ENCODE measurements at regions not wholly inside any gene's neighbourhood (a gene's known extent, or its start where the extent isn't known, plus 50 kb on each side); places are given as distances from the start of the nearest gene placed in this dataset.

DNA sequence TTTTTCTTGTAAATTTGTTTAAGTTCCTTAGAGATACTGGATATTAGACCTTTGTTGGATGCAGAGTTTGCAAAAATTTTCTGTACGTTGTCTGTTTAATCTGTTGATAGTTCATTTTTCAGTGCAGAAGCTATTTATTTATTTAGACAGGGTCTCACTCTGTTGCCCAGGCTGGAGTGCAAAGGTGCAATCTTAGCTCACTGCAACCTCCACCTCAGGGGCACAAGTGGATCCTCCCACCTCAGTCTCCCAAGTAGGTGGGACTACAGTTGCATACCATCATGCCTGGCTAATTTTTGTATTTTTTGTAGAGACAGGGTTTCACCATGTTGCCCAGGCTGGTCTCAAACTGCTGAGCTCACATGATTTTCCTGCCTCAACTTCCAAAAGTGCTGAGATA is 568.2 kb upstream of the REG3G start:
- no peak for DNase-seq
- CTCF ChIA-PET = no interaction called here
- Mint-ChIP-seq H3K27me3 (no peaks in the 10 kb centered on the region), H3K4me3 (no peak overlapping the region), H3K9me3 (peaks cover 8% of the 10 kb centered on the region), H3K36me3 (ENCODE audit: low read depth) (no peaks in the 10 kb centered on the region), H3K4me1 (no peaks in the 10 kb centered on the region), H3K27ac (no peak overlapping the region)
- POLR2A ChIA-PET = no interaction called here

GRCh38 chr2:78465707-78466106 is 559.8 kb upstream of the REG3G start:
- Mint-ChIP-seq H3K4me3 (no peak overlapping the region), H3K4me1 (no peaks in the 10 kb centered on the region), H3K9me3 (no peaks in the 10 kb centered on the region), H3K27me3 (no peaks in the 10 kb centered on the region), H3K36me3 (ENCODE audit: low read depth) (no peaks in the 10 kb centered on the region), H3K27ac (no peak overlapping the region)
- no peak for DNase-seq
- POLR2A ChIA-PET = no interaction called here
- CTCF ChIA-PET = no interaction called here

GRCh38 chr2:78476619-78477229 is 548.8 kb upstream of the REG3G start:
- CTCF ChIA-PET = no interaction called here
- H3K9me3 Mint-ChIP-seq = peaks cover 2% of the 10 kb centered on the region
- POLR2A ChIA-PET = no interaction called here
- no peaks in the 10 kb centered on the region for H3K27me3 Mint-ChIP-seq
- no peak overlapping the region for H3K4me3 Mint-ChIP-seq
- H3K27ac Mint-ChIP-seq = no peak overlapping the region
- no peak for DNase-seq
- H3K4me1 Mint-ChIP-seq = no peaks in the 10 kb centered on the region
- no peaks in the 10 kb centered on the region for H3K36me3 Mint-ChIP-seq (ENCODE audit: low read depth)

DNA sequence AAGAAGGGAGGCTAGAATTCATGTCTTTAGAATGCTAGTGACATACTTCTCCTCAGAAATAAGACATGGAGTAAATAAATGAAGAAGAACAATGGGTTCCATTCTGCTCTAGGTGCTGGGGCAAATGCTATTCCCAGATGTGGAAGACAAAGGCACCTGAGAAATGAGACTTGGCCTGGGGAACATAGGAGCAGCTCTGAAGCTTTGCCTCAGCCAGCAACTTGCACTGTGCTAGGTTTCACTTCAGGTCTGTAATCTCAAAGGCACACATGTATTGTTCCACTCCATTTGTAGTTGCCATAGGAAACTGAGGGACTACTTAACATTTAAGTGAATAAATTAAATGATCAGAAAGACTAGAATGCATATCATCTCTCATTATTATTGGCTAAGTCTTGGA is 538.9 kb upstream of the REG3G start:
- Mint-ChIP-seq H3K27ac (no peak overlapping the region), H3K36me3 (ENCODE audit: low read depth) (no peaks in the 10 kb centered on the region), H3K4me3 (no peak overlapping the region), H3K27me3 (no peaks in the 10 kb centered on the region), H3K9me3 (peaks cover 5% of the 10 kb centered on the region), H3K4me1 (no peaks in the 10 kb centered on the region)
- CTCF ChIA-PET = no interaction called here
- no peak for DNase-seq
- POLR2A ChIA-PET = no interaction called here

DNA sequence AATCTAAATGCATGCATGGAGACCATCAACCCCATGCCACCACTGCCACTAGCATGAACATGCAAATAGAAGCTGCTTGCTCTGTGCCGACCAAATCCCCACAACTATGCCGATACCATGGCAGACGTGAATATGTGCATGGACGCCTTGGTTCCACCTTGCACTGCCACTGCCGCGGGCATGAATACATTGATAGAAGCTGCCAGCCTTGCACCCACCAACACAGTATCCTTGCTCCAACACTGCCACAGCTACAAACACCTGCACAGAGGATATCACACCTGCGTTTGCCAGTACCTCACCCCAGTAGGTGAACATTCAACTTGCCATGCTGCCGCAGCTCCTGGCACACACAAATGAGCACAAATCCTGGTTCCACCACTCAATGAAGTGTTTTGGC is 527.4 kb upstream of the REG3G start:
- H3K4me1 Mint-ChIP-seq = no peaks in the 10 kb centered on the region
- POLR2A ChIA-PET = no interaction called here
- no peak overlapping the region for H3K4me3 Mint-ChIP-seq
- no peaks in the 10 kb centered on the region for H3K36me3 Mint-ChIP-seq (ENCODE audit: low read depth)
- no peak overlapping the region for H3K27ac Mint-ChIP-seq
- DNase-seq = no peak
- H3K27me3 Mint-ChIP-seq = no peaks in the 10 kb centered on the region
- peaks cover 25% of the 10 kb centered on the region for H3K9me3 Mint-ChIP-seq
- CTCF ChIA-PET = interaction anchor here (0.6 kb wide), 1 partner anchor 28 kb away, joined by 3 read pairs; no protein-coding TSS in a partner anchor

DNA sequence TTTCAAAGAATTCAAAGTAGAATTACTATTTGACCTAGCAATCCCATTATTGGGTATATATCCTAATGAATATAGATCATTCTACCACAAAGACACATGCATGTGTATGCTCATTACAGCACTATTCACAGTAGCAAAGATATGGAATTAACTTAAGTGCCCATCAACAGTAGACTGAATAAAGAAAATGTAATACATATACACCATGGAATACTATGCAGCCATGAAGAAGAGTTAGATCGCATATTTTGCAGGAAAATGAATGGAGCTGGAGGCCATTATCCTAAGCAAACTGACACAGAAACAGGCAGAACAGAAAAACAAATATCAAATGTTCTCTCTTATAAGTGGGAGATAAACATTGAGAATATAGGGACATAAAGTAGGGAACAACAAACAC is 519.2 kb upstream of the REG3G start:
- peaks cover 27% of the 10 kb centered on the region for H3K9me3 Mint-ChIP-seq
- POLR2A ChIA-PET = no interaction called here
- H3K4me3 Mint-ChIP-seq = no peak overlapping the region

DNA sequence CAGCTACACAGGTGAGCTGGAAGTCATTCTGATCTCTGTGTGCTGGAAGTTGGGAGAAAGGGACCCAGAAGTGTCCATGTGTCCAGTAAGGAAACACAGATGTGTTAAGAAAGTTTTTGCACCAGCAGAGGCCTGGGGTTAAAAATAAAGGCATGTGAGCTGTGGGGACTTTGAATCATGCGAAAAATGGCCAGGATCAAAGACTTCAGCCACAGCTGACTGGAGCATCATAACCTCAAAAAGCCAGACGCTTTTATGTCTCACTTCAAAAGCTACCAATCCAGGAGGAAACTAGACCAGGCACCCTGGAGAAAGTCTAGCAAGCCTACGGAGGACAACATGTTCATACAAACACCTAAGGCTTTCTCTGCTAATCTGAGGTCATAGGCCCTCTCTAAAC is 503.6 kb upstream of the REG3G start:
- ChIA-PET POLR2A (no interaction called here), CTCF (no interaction called here)
- peaks cover 4% of the 10 kb centered on the region for H3K9me3 Mint-ChIP-seq
- no peak for DNase-seq
- no peak overlapping the region for H3K4me3 Mint-ChIP-seq
- H3K27ac Mint-ChIP-seq = no peak overlapping the region
- H3K36me3 Mint-ChIP-seq (ENCODE audit: low read depth) = no peaks in the 10 kb centered on the region
- H3K27me3 Mint-ChIP-seq = no peaks in the 10 kb centered on the region
- no peaks in the 10 kb centered on the region for H3K4me1 Mint-ChIP-seq

More for the DNA sequence above, 519.2 kb upstream of the REG3G start:
- Mint-ChIP-seq H3K27me3 (no peaks in the 10 kb centered on the region), H3K4me1 (no peaks in the 10 kb centered on the region), H3K27ac (no peak overlapping the region), H3K36me3 (ENCODE audit: low read depth) (no peaks in the 10 kb centered on the region)
- CTCF ChIA-PET = no interaction called here
- no peak for DNase-seq

DNA sequence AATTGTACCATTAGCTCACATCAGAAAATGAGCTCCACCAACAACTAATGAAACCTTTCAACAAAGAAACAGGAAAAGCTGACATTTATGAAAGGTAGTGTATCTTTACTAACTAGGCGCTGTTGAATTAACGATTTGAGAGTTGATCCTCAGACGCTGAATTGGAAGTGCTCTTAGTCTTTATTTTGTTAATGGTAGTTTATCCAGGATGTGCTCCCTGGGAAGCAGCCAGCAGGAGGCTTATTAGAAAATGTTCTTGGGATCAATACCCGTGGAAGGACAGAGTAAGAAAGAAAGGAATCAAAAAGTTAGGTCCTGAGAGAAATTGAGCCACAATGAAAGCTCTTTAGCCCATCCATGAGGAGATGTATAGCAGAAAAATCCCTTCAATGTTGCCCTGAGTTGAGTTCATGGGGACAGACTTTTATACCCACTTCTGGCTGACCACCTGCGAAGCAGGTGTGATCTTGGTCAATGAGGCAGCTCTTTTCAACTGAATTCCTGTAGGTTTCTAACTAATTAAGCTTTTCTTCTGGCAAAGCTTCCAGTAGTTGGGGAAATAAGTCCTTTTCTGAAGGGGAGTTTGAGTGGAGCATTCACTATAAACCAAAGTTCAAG is 492.6 kb upstream of the REG3G start:
- Mint-ChIP-seq H3K4me1 (no peaks in the 10 kb centered on the region), H3K36me3 (ENCODE audit: low read depth) (no peaks in the 10 kb centered on the region), H3K27me3 (no peaks in the 10 kb centered on the region), H3K4me3 (no peak overlapping the region), H3K27ac (no peak overlapping the region), H3K9me3 (peaks cover 2% of the 10 kb centered on the region)
- ChIA-PET POLR2A (no interaction called here), CTCF (no interaction called here)
- DNase-seq = no peak

DNA sequence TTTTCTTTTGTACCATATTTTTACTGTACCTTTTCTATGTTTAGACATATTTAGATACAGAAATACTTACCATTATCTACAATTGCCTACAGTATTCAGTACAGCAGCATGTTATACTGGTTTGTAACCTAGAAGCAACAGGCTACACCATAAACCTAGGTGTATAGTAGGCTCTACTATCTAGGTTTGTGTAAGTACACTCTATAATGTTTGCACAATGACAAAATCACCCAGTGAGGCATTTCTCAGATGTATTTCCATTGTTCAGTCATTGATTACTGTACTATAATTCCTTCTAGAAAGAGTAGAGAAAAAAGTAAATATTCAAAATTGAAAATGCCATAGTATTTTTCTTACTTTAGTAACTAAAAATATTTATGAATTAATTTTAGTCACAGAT is 490.1 kb upstream of the REG3G start:
- H3K36me3 Mint-ChIP-seq (ENCODE audit: low read depth) = no peaks in the 10 kb centered on the region
- no peak overlapping the region for H3K4me3 Mint-ChIP-seq
- H3K4me1 Mint-ChIP-seq = no peaks in the 10 kb centered on the region
- DNase-seq = no peak
- H3K27ac Mint-ChIP-seq = no peak overlapping the region
- ChIA-PET CTCF (no interaction called here), POLR2A (no interaction called here)
- peaks cover 8% of the 10 kb centered on the region for H3K9me3 Mint-ChIP-seq
- H3K27me3 Mint-ChIP-seq = no peaks in the 10 kb centered on the region

GRCh38 chr2:78538322-78538721 is 487.2 kb upstream of the REG3G start:
- no peaks in the 10 kb centered on the region for H3K36me3 Mint-ChIP-seq (ENCODE audit: low read depth)
- ChIA-PET CTCF (no interaction called here), POLR2A (no interaction called here)
- no peaks in the 10 kb centered on the region for H3K4me1 Mint-ChIP-seq
- H3K4me3 Mint-ChIP-seq = no peak overlapping the region
- DNase-seq = no peak
- peaks cover 13% of the 10 kb centered on the region for H3K9me3 Mint-ChIP-seq
- no peak overlapping the region for H3K27ac Mint-ChIP-seq
- H3K27me3 Mint-ChIP-seq = no peaks in the 10 kb centered on the region

DNA sequence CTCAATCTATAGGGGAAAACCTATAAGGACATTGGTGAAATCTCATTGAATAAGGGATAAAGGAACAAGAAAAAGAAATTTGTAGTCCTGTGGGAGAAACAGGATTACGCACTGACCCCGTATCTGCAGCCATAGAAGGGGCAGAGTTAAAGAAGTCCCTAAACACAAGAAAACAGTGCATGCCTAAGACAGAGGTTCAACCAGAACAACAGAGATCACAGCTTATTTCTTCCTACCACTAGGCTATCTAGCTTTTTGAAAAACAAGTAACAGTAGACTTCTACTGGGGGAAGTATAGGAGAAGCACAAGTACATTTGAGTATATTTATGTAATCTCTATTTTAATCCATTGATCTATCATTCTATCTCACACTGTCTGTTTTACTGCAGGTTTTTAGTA is 485.2 kb upstream of the REG3G start:
- Mint-ChIP-seq H3K4me1 (no peaks in the 10 kb centered on the region), H3K4me3 (no peak overlapping the region), H3K36me3 (ENCODE audit: low read depth) (no peaks in the 10 kb centered on the region), H3K27ac (no peak overlapping the region), H3K9me3 (peaks cover 13% of the 10 kb centered on the region), H3K27me3 (no peaks in the 10 kb centered on the region)
- POLR2A ChIA-PET = no interaction called here
- DNase-seq = no peak
- CTCF ChIA-PET = no interaction called here

DNA sequence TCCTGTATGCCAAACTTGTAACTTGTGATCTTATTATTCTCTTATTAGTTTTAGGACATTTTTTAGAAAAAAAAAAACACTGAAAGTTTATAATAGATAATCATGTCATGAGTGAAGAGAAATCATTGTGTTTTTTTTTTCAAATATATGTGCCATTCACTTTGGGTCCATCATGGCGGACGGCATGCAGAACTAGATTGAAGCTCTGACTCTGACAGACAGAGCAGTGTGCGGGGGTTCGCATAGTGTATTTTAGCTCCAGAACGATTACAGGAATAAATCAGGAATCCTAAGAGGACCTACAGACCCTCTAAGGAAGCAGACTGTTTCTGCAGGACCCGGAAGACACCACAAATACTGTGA is 484.4 kb upstream of the REG3G start:
- H3K4me1 Mint-ChIP-seq = no peaks in the 10 kb centered on the region
- H3K27ac Mint-ChIP-seq = no peak overlapping the region
- H3K36me3 Mint-ChIP-seq (ENCODE audit: low read depth) = no peaks in the 10 kb centered on the region
- no peak overlapping the region for H3K4me3 Mint-ChIP-seq
- POLR2A ChIA-PET = no interaction called here
- H3K9me3 Mint-ChIP-seq = peaks cover 13% of the 10 kb centered on the region
- H3K27me3 Mint-ChIP-seq = no peaks in the 10 kb centered on the region
- CTCF ChIA-PET = no interaction called here
- no peak for DNase-seq

GRCh38 chr2:78541451-78542267 is 483.8 kb upstream of the REG3G start:
- Mint-ChIP-seq H3K9me3 (peaks cover 16% of the 10 kb centered on the region), H3K4me3 (no peak overlapping the region), H3K27me3 (no peaks in the 10 kb centered on the region), H3K4me1 (no peaks in the 10 kb centered on the region), H3K27ac (no peak overlapping the region), H3K36me3 (ENCODE audit: low read depth) (no peaks in the 10 kb centered on the region)
- no peak for DNase-seq
- ChIA-PET CTCF (no interaction called here), POLR2A (no interaction called here)

- DNase-seq = no peak
- no peaks in the 10 kb centered on the region for H3K4me1 Mint-ChIP-seq
- H3K9me3 Mint-ChIP-seq = peaks cover 10% of the 10 kb centered on the region
- no peak overlapping the region for H3K4me3 Mint-ChIP-seq
- no peak overlapping the region for H3K27ac Mint-ChIP-seq
- no peaks in the 10 kb centered on the region for H3K27me3 Mint-ChIP-seq
- CTCF ChIA-PET = no interaction called here
- H3K36me3 Mint-ChIP-seq (ENCODE audit: low read depth) = no peaks in the 10 kb centered on the region
- POLR2A ChIA-PET = no interaction called here
Measured at GRCh38 chr2:78546843-78547242, 478.7 kb upstream of the REG3G start.

All from activated CD4-positive, alpha-beta T cell treated with anti-CD3 and anti-CD28 coated beads, Interleukin-2, amount 10 ng/mL, durations not matched to agents 7 days and 5 days (primary cell).